HepG2 (cell line): ENCODE measurements at regions not wholly inside any gene's neighbourhood (a gene's known extent, or its start where the extent isn't known, plus 50 kb on each side); places are given as distances from the start of the nearest gene placed in this dataset.

ENCODE experiments used
- ATAC-seq: fragments of 200-7000 bp; cut with Tn5 transposase; 3 replicates; pipeline ENCODE4 v1.9.1; 2020; ENCODE audit warnings: mild to moderate bottlenecking, moderate library complexity
- BruUV-seq: library from RNA; stranded (reverse); fragments of 400-500 nt; replicated peaks from 2 replicates; lab custom pipeline; 2021; lab: Mats Ljungman, UMichigan
- CTCF ChIA-PET: fragments of 300-600 bp; formaldehyde crosslinking; extraction: SDS; loops from one replicate; lab custom pipeline; 2021; ENCODE audit warnings: low total read pairs, inconsistent platforms, low intra/inter-chr PET ratio; lab: Yijun Ruan, JAX
- POLR2A ChIA-PET: fragments of 350-600 bp; sonication (Branson Sonifier 250); formaldehyde crosslinking; loops from one replicate; lab custom pipeline; 2020; ENCODE audit warnings: antibody characterized with exemption, inconsistent platforms; lab: Yijun Ruan, JAX
- DNase-seq: peaks from one replicate; pipeline ENCODE4 v3.0.0-alpha.2; 2015; ENCODE audit warnings: low spot score
- FAIRE-seq: peaks from 3 replicates; lab custom pipeline; 2011; peaks lifted over from hg19 to GRCh38; lab: Jason Lieb, UNC
- H2AFZ ChIP-seq: one replicate; pipeline ENCODE4 v1.6.1; 2011; ENCODE audit warnings: low read length, inconsistent platforms
- H3K27ac ChIP-seq: fragments of 300-600 bp; 3 replicates; pipeline ENCODE4 v1.8.0; 2011; ENCODE audit warnings: mixed run types, mild to moderate bottlenecking, mixed read lengths, low read length, inconsistent platforms; ENCODE audit not compliant: insufficient read depth; ENCODE audit errors: extremely low read length
- H3K27me3 ChIP-seq, 2 experiments: fragments of 200-600 bp in 1 of 2; 2 replicates in 1 of 2; 3 replicates in 1 of 2; pipeline versions ENCODE4 v1.6.0 to v1.8.0; 2011; ENCODE audit warnings: low read length in 2 of 2, mild to moderate bottlenecking in 2 of 2, moderate library complexity in 2 of 2, inconsistent platforms in 1 of 2; ENCODE audit not compliant: insufficient read depth in 2 of 2, control insufficient read depth in 1 of 2
- H3K36me3 ChIP-seq, 2 experiments: fragments of 200-600 bp in 1 of 2; replicated peaks in 1 of 2; 2 replicates in 1 of 2; 3 replicates in 1 of 2; pipeline versions ENCODE4 v1.5.1 to v1.8.0; 2011; ENCODE audit warnings: low read length in 2 of 2, inconsistent platforms in 1 of 2; ENCODE audit not compliant: insufficient read depth in 2 of 2, control insufficient read depth in 1 of 2
- H3K4me1 ChIP-seq: 2 replicates; pipeline ENCODE4 v1.5.1; 2012; ENCODE audit warnings: low read length, inconsistent platforms; ENCODE audit not compliant: insufficient read depth
- H3K4me2 ChIP-seq: 2 replicates; pipeline ENCODE4 v1.6.0; 2011; ENCODE audit warnings: low read depth, low read length, inconsistent platforms
- H3K4me3 ChIP-seq, 3 experiments: fragments of 200-600 bp in 1 of 3; sonication (generic), shearing (Covaris generic) in 1 of 3; replicated peaks in 1 of 3; 2 replicates each; pipeline ENCODE4 v1.5.1; 2011 to 2016; ENCODE audit warnings: low read length in 3 of 3, inconsistent platforms in 2 of 3, low read depth in 2 of 3, mild to moderate bottlenecking in 2 of 3, control low read depth in 1 of 3, mixed read lengths in 1 of 3; ENCODE audit not compliant: insufficient read depth in 1 of 3
- H3K79me2 ChIP-seq: one replicate; pipeline ENCODE4 v1.6.1; 2011; ENCODE audit warnings: low read length, inconsistent platforms; ENCODE audit not compliant: insufficient read depth
- H3K9ac ChIP-seq: 2 replicates; pipeline ENCODE4 v1.6.0; 2011; ENCODE audit warnings: mild to moderate bottlenecking, low read depth, low read length, inconsistent platforms; ENCODE audit not compliant: insufficient read depth
- H3K9me3 ChIP-seq: 2 replicates; pipeline ENCODE4 v1.5.1; 2012; ENCODE audit warnings: mild to moderate bottlenecking, low read length
- H4K20me1 ChIP-seq: 2 replicates; pipeline ENCODE4 v1.6.0; 2011; ENCODE audit warnings: inconsistent platforms, mild to moderate bottlenecking, low read length, moderate library complexity; ENCODE audit not compliant: insufficient read depth
- NR2F1 ChIP-seq, 2 experiments: fragments of 450-650 bp in 1 of 2; formaldehyde crosslinking in 1 of 2; IDR thresholded peaks; 2 replicates each; pipeline versions ENCODE4 v1.5.0 to v1.6.1; 2016 to 2020; ENCODE audit warnings: mild to moderate bottlenecking in 1 of 2, missing compliant biosample characterization in 1 of 2, missing genetic modification reagents in 1 of 2, moderate library complexity in 1 of 2
- ZNF367 ChIP-seq: sonication (generic); formaldehyde crosslinking; IDR thresholded peaks from 2 replicates; pipeline ENCODE4 v1.4.0; 2020; ENCODE audit warnings: missing genetic modification reagents, borderline replicate concordance
- ZNF746 ChIP-seq: sonication (generic); formaldehyde crosslinking; IDR thresholded peaks from 2 replicates; pipeline ENCODE4 v1.8.0; 2022; ENCODE audit warnings: mild to moderate bottlenecking, missing genetic modification reagents
- WGBS: methylation state at CpG from one replicate; pipeline ENCODE4 v1.1.6; 2017; ENCODE audit warnings: low lambda C conversion rate; 5-methylcytosine and 5-hydroxymethylcytosine counted together
- in situ Hi-C: cut with HindIII; loops from 2 replicates; pipeline ENCODE4 v1.10.0; 2017; ENCODE audit warnings: low pct_unique_long_range_greater_than_20kb; ENCODE audit not compliant: extremely low pct_ligation_motif_present
- intact Hi-C: fragments of 100-400 bp; cut with micrococcal nuclease; formaldehyde crosslinking; loops from one replicate; pipeline ENCODE4 v1.10.0; 2022; ENCODE audit not compliant: unreplicated experiment
- TF ChIP-seq, protein P1 (sequence below): sonication (generic); formaldehyde crosslinking; IDR thresholded peaks from 2 replicates; pipeline ENCODE4 v1.4.0; 2020; ENCODE audit warnings: mild to moderate bottlenecking, missing genetic modification reagents
- TF ChIP-seq, protein P2 (sequence below): sonication (generic); formaldehyde crosslinking; conservative IDR thresholded peaks from 2 replicates; pipeline ENCODE4 v1.4.0; 2020; ENCODE audit warnings: missing genetic modification reagents

GRCh38 chr12:89278169-89278568 is 74.1 kb downstream of the DUSP6 start:
- TF ChIP-seq, protein P1, sequence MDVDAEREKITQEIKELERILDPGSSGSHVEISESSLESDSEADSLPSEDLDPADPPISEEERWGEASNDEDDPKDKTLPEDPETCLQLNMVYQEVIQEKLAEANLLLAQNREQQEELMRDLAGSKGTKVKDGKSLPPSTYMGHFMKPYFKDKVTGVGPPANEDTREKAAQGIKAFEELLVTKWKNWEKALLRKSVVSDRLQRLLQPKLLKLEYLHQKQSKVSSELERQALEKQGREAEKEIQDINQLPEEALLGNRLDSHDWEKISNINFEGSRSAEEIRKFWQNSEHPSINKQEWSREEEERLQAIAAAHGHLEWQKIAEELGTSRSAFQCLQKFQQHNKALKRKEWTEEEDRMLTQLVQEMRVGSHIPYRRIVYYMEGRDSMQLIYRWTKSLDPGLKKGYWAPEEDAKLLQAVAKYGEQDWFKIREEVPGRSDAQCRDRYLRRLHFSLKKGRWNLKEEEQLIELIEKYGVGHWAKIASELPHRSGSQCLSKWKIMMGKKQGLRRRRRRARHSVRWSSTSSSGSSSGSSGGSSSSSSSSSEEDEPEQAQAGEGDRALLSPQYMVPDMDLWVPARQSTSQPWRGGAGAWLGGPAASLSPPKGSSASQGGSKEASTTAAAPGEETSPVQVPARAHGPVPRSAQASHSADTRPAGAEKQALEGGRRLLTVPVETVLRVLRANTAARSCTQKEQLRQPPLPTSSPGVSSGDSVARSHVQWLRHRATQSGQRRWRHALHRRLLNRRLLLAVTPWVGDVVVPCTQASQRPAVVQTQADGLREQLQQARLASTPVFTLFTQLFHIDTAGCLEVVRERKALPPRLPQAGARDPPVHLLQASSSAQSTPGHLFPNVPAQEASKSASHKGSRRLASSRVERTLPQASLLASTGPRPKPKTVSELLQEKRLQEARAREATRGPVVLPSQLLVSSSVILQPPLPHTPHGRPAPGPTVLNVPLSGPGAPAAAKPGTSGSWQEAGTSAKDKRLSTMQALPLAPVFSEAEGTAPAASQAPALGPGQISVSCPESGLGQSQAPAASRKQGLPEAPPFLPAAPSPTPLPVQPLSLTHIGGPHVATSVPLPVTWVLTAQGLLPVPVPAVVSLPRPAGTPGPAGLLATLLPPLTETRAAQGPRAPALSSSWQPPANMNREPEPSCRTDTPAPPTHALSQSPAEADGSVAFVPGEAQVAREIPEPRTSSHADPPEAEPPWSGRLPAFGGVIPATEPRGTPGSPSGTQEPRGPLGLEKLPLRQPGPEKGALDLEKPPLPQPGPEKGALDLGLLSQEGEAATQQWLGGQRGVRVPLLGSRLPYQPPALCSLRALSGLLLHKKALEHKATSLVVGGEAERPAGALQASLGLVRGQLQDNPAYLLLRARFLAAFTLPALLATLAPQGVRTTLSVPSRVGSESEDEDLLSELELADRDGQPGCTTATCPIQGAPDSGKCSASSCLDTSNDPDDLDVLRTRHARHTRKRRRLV, result no peak
- no peak for TF ChIP-seq ZNF367 (CRISPR knock-in tag)
- TF ChIP-seq, protein P2, sequence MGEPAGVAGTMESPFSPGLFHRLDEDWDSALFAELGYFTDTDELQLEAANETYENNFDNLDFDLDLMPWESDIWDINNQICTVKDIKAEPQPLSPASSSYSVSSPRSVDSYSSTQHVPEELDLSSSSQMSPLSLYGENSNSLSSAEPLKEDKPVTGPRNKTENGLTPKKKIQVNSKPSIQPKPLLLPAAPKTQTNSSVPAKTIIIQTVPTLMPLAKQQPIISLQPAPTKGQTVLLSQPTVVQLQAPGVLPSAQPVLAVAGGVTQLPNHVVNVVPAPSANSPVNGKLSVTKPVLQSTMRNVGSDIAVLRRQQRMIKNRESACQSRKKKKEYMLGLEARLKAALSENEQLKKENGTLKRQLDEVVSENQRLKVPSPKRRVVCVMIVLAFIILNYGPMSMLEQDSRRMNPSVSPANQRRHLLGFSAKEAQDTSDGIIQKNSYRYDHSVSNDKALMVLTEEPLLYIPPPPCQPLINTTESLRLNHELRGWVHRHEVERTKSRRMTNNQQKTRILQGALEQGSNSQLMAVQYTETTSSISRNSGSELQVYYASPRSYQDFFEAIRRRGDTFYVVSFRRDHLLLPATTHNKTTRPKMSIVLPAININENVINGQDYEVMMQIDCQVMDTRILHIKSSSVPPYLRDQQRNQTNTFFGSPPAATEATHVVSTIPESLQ (CRISPR knock-in tag), result no peak
- TF ChIP-seq NR2F1 (CRISPR knock-in tag; IDR thresholded peaks at IDR 0.05), result no peak
- TF ChIP-seq ZNF746 (CRISPR knock-in tag), result no peak
- ATAC-seq (peak; percentile 53; the same call in 1 of the 3 replicates), DNase-seq (no peak), FAIRE-seq (no peak)
- 51% methylated on average over 4 of the region's 4 CpGs for WGBS
- intact Hi-C loops (no loop called here), in situ Hi-C loops (no loop called here)
- ChIA-PET CTCF (no interaction called here), POLR2A (no interaction called here)
- Histone ChIP-seq H3K27ac (no peak overlapping the region), H3K9me3 (no peaks in the 10 kb centered on the region), H3K27me3 (no peaks in the 10 kb centered on the region), H3K4me1 (peaks cover 10% of the 10 kb centered on the region), H3K79me2 (no peaks in the 10 kb centered on the region), H4K20me1 (no peaks in the 10 kb centered on the region), H2AFZ (no peak overlapping the region), H3K36me3 (no peaks in the 10 kb centered on the region), H3K9ac (no peak overlapping the region), H3K4me3 (no peak overlapping the region), H3K4me2 (no peak overlapping the region)
- BruUV-seq, result no TSS peak
